Left lung (tissue), 4 donors: ENCODE measurements at regions not wholly inside any gene's neighbourhood (a gene's known extent, or its start where the extent isn't known, plus 50 kb on each side); places are given as distances from the start of the nearest gene placed in this dataset.
A peak's percentile ranks its signal among the peaks of the same experiment; 100 is the strongest.

Experiments used
- ATAC-seq: fragments of 200-7000 bp; cut with Tn5 transposase; one replicate; pipeline ENCODE4 v1.9.1; 2020; ENCODE audit warnings: moderate library complexity
- DNase-seq, 4 donors: peaks; one replicate each; pipeline ENCODE4 v3.0.0-alpha.2; 2013 to 2020
- H3K27ac ChIP-seq, 2 donors: fragments of 200-600 bp; sonication (generic) in 1 of 2; one replicate each; pipeline versions ENCODE4 v1.5.0 to v1.8.0; 2020 to 2021
- H3K27me3 ChIP-seq, 2 donors: fragments of 200-600 bp; sonication (generic) in 1 of 2; one replicate each; pipeline versions ENCODE4 v1.5.0 to v1.8.0; 2020 to 2021
- H3K36me3 ChIP-seq, 2 donors: fragments of 200-600 bp; sonication (generic) in 1 of 2; one replicate each; pipeline versions ENCODE4 v1.5.0 to v1.8.0; 2020 to 2021
- H3K4me1 ChIP-seq, 2 donors: fragments of 200-600 bp; one replicate each; pipeline ENCODE4 v1.8.0; 2021
- H3K4me3 ChIP-seq, 2 donors: fragments of 200-600 bp; sonication (generic) in 1 of 2; one replicate each; pipeline versions ENCODE4 v1.5.0 to v1.8.0; 2020 to 2021; ENCODE audit warnings: mild to moderate bottlenecking in 1 of 2
- H3K9me3 ChIP-seq, 2 donors: fragments of 200-600 bp; sonication (generic) in 1 of 2; one replicate each; pipeline versions ENCODE4 v1.5.0 to v1.8.0; 2020 to 2021
- intact Hi-C, 2 donors: fragments of 100-400 bp; cut with DNase I; formaldehyde crosslinking; loops; one replicate each; pipeline versions ENCODE4 v1.11.2 to v1.14.2; 2022
- TF ChIP-seq, protein P1 (sequence below), 2 donors: fragments of 200-600 bp; sonication (generic) in 1 of 2; IDR thresholded peaks; one replicate each; pipeline versions ENCODE4 v1.5.0 to v1.8.0; 2021; ENCODE audit warnings: antibody characterized with exemption in 2 of 2
- donor health status: DM: no; HTN: yes; CAD: no.
- donor health status: DM: no; HTN: no; CAD: no.

- Histone ChIP-seq H3K4me3 (no peak overlapping the region), H3K4me1 (peaks cover 3 to 5% of the 10 kb centered on the region in 2 donors), H3K27me3 (peaks cover 0 to 9% of the 10 kb centered on the region in 2 donors), H3K27ac (no peak overlapping the region), H3K9me3 (no peaks in the 10 kb centered on the region), H3K36me3 (no peaks in the 10 kb centered on the region)
- intact Hi-C loops = no loop called here
- DNase-seq (peak in 1 of 4 donors; percentile 57), ATAC-seq (no peak)
- TF ChIP-seq, protein P1, sequence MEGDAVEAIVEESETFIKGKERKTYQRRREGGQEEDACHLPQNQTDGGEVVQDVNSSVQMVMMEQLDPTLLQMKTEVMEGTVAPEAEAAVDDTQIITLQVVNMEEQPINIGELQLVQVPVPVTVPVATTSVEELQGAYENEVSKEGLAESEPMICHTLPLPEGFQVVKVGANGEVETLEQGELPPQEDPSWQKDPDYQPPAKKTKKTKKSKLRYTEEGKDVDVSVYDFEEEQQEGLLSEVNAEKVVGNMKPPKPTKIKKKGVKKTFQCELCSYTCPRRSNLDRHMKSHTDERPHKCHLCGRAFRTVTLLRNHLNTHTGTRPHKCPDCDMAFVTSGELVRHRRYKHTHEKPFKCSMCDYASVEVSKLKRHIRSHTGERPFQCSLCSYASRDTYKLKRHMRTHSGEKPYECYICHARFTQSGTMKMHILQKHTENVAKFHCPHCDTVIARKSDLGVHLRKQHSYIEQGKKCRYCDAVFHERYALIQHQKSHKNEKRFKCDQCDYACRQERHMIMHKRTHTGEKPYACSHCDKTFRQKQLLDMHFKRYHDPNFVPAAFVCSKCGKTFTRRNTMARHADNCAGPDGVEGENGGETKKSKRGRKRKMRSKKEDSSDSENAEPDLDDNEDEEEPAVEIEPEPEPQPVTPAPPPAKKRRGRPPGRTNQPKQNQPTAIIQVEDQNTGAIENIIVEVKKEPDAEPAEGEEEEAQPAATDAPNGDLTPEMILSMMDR (IDR thresholded peaks at IDR 0.05) = no peak
Measured at GRCh38 chr2:240245706-240246105, 105.2 kb upstream of the OTOS start.

DNA sequence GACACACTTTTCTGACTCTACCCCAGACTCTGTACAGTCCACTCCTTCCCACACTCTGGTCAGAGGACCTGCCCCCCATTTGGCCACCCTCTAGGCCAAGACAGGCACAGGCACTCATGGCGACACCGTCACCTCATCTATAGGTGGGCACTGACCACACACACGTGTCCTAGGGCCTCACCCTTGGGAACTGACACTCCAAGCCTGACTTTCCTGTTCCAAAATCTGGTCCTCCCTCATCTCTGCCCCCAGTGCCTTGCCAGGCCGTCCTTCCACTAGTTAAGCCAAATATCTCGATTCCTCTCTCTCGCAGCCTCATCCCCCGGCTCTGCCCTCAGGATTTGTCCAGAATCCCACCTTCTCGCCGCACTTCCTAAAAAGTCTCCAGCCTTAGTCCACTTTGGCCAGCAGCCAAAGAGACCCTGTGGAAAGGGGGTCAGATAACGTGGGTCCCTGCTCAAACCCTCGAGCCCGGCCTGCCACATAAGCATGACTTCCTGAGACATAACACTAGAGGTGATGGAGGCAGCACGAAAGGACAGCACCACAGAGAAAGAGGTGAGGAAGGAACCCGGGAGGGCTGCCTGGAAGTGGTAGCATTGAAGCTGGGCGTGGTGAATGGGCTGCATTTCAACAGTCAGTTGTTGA, 105.8 kb upstream of the OTOS start:
- Histone ChIP-seq H3K4me1 (peaks cover 9 to 10% of the 10 kb centered on the region in 2 donors), H3K27me3 (peaks cover 0 to 9% of the 10 kb centered on the region in 2 donors), H3K36me3 (no peaks in the 10 kb centered on the region), H3K27ac (no peak overlapping the region), H3K9me3 (no peaks in the 10 kb centered on the region), H3K4me3 (no peak overlapping the region)
- intact Hi-C loops = no loop called here
- ATAC-seq (no peak), DNase-seq (no peak)
- TF ChIP-seq, protein P1 (IDR thresholded peaks at IDR 0.05) = no peak

DNA sequence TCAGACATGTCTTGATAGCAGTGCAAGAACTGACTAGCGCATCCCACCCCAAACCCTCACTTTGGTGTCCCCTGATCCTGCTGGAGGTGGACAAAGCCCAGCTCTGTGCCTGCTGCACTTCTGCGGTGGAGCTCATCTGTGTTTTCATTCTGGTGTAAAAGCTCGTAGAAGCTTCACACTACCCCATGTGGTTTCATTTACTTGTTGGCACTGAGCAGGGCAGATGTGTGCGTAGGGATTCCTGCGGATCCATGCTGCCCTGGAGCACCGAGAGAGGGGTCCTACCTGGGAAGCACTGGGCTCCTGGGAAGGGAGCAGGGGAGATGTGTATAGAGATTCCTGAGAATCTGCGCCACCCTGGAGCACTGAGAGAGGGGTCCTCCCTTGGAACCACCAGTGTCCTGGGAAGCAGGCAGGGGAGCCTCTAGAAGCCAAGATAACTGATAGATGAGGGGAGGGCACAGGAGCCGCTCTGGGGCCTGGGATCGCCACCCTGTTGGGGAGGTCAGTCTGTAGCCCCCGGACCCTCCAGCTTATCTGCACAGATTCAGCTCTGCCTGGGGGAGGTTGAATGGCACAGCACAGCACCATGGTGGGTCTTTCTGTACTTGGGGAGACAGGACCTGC, 106.9 kb upstream of the OTOS start:
- no peak overlapping the region for H3K27ac ChIP-seq
- H3K4me1 ChIP-seq = peaks cover 12 to 17% of the 10 kb centered on the region in 2 donors
- TF ChIP-seq, protein P1 (IDR thresholded peaks at IDR 0.05) = no peak
- H3K4me3 ChIP-seq = no peak overlapping the region
- DNase-seq = no peak
- intact Hi-C loops = no loop called here
- no peaks in the 10 kb centered on the region for H3K36me3 ChIP-seq
- H3K9me3 ChIP-seq = no peaks in the 10 kb centered on the region
- no peak for ATAC-seq
- H3K27me3 ChIP-seq = peaks cover 0 to 9% of the 10 kb centered on the region in 2 donors

- intact Hi-C loops = no loop called here
- no peak overlapping the region for H3K4me3 ChIP-seq
- no peaks in the 10 kb centered on the region for H3K36me3 ChIP-seq
- ATAC-seq (no peak), DNase-seq (peak in 1 of 4 donors; percentile 61)
- peaks cover 12 to 17% of the 10 kb centered on the region in 2 donors for H3K4me1 ChIP-seq
- no peak overlapping the region for H3K27ac ChIP-seq
- no peaks in the 10 kb centered on the region for H3K9me3 ChIP-seq
- TF ChIP-seq, protein P1 (IDR thresholded peaks at IDR 0.05) = no peak
- H3K27me3 ChIP-seq = peaks cover 0 to 8% of the 10 kb centered on the region in 2 donors
Measured at GRCh38 chr2:240247868-240248720, 107.6 kb upstream of the OTOS start.
